Brain microvascular endothelial cell (primary cell): ENCODE measurements at regions not wholly inside any gene's neighbourhood (a gene's known extent, or its start where the extent isn't known, plus 50 kb on each side); places are given as distances from the start of the nearest gene placed in this dataset.

Experiments used
- DNase-seq: peaks from one replicate; pipeline ENCODE4 v3.0.0-alpha.2; 2020
- H3K27ac ChIP-seq: fragments of 250-450 bp; sonication (Bioruptor Pico); 2 replicates; pipeline ENCODE4 v1.5.1; 2020; ENCODE audit warnings: mild to moderate bottlenecking, moderate library complexity
- H3K27me3 ChIP-seq: fragments of 250-450 bp; sonication (Bioruptor Pico); replicated peaks from 2 replicates; pipeline ENCODE4 v1.5.1; 2020; ENCODE audit warnings: mild to moderate bottlenecking
- H3K36me3 ChIP-seq: fragments of 250-450 bp; sonication (Bioruptor Pico); replicated peaks from 2 replicates; pipeline ENCODE4 v1.5.1; 2020; ENCODE audit warnings: mild to moderate bottlenecking
- H3K4me3 ChIP-seq: 2 replicates; pipeline ENCODE4 v1.5.1; 2011; ENCODE audit warnings: low read depth, mild to moderate bottlenecking, control low read depth, low read length, moderate library complexity
- in situ Hi-C: cut with HindIII; loops from 2 replicates; pipeline ENCODE4 v1.10.0; 2017; ENCODE audit warnings: low sequenced_read_pairs, low pct_ligation_motif_present
- TF ChIP-seq, protein P1 (sequence below): IDR thresholded peaks from 2 replicates; pipeline ENCODE4 v1.5.1; 2011; ENCODE audit warnings: low read depth, mild to moderate bottlenecking, moderate library complexity, low read length, control low read depth, inconsistent platforms; ENCODE audit errors: missing control alignments

- Histone ChIP-seq H3K27ac (no peak overlapping the region), H3K27me3 (no peaks in the 10 kb centered on the region), H3K36me3 (no peaks in the 10 kb centered on the region), H3K4me3 (no peak overlapping the region)
- in situ Hi-C loops = no loop called here
- TF ChIP-seq, protein P1, sequence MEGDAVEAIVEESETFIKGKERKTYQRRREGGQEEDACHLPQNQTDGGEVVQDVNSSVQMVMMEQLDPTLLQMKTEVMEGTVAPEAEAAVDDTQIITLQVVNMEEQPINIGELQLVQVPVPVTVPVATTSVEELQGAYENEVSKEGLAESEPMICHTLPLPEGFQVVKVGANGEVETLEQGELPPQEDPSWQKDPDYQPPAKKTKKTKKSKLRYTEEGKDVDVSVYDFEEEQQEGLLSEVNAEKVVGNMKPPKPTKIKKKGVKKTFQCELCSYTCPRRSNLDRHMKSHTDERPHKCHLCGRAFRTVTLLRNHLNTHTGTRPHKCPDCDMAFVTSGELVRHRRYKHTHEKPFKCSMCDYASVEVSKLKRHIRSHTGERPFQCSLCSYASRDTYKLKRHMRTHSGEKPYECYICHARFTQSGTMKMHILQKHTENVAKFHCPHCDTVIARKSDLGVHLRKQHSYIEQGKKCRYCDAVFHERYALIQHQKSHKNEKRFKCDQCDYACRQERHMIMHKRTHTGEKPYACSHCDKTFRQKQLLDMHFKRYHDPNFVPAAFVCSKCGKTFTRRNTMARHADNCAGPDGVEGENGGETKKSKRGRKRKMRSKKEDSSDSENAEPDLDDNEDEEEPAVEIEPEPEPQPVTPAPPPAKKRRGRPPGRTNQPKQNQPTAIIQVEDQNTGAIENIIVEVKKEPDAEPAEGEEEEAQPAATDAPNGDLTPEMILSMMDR = no peak
- DNase-seq = no peak
Measured at GRCh38 chr2:126437016-126437415, 218.9 kb upstream of the GYPC start.

- H3K27me3 ChIP-seq = no peaks in the 10 kb centered on the region
- TF ChIP-seq, protein P1 = no peak
- H3K27ac ChIP-seq = no peak overlapping the region
- no peaks in the 10 kb centered on the region for H3K36me3 ChIP-seq
- no peak overlapping the region for H3K4me3 ChIP-seq
- no peak for DNase-seq
- in situ Hi-C loops = no loop called here
Measured at GRCh38 chr2:126444512-126444911, 211.4 kb upstream of the GYPC start.

- DNase-seq = no peak
- Histone ChIP-seq H3K36me3 (no peaks in the 10 kb centered on the region), H3K27ac (no peak overlapping the region), H3K27me3 (no peaks in the 10 kb centered on the region), H3K4me3 (no peak overlapping the region)
- TF ChIP-seq, protein P1 = no peak
- in situ Hi-C loops = no loop called here
Measured at GRCh38 chr2:126446106-126446695, 209.8 kb upstream of the GYPC start.

DNA sequence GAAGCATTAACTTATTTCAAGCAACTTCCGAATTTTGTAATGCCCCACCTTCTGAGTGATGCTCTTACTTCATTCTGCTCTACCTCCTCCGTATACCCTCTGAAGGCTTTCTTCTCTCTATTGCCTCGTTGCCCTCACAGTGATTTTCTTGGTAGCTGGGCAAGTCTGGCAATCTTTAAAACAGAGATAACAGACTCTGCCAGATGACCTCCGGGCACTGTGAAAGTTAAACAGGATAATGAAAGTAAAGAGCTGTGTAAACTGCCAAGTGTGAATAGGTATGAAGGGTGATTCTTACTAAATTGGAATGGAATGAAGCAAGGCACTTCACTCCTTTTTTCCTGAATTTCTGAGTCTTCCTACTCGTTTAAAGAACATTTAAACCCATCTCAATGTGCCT lies 207.3 kb upstream of the GYPC start:
- no peaks in the 10 kb centered on the region for H3K36me3 ChIP-seq
- TF ChIP-seq, protein P1 = no peak
- no peak overlapping the region for H3K4me3 ChIP-seq
- H3K27ac ChIP-seq = no peak overlapping the region
- no peaks in the 10 kb centered on the region for H3K27me3 ChIP-seq
- in situ Hi-C loops = no loop called here
- no peak for DNase-seq

GRCh38 chr2:126449677-126450076 lies 206.3 kb upstream of the GYPC start:
- no peak overlapping the region for H3K27ac ChIP-seq
- DNase-seq = no peak
- no peak overlapping the region for H3K4me3 ChIP-seq
- H3K27me3 ChIP-seq = no peaks in the 10 kb centered on the region
- no peaks in the 10 kb centered on the region for H3K36me3 ChIP-seq
- TF ChIP-seq, protein P1 = no peak
- in situ Hi-C loops = no loop called here
